ENCODE measurements at regions not wholly inside any gene's neighbourhood (a gene's known extent, or its start where the extent isn't known, plus 50 kb on each side); places are given as distances from the start of the nearest gene placed in this dataset.

- TF ChIP-seq ATF2 (tag by site-specific recombination; IDR thresholded peaks at IDR 0.05; ENCODE audit: low read depth) (no peak), IKZF3 (tag by site-specific recombination; IDR thresholded peaks at IDR 0.05) (no peak), CTCF (tag by site-specific recombination; IDR thresholded peaks at IDR 0.05) (no peak), YY1 (tag by site-specific recombination; IDR thresholded peaks at IDR 0.05) (no peak), ZNF677 (tag by site-specific recombination; IDR thresholded peaks at IDR 0.05) (no peak), ZNF629 (tag by site-specific recombination; IDR thresholded peaks at IDR 0.05) (no peak), GLI4 (tag by site-specific recombination; IDR thresholded peaks at IDR 0.05) (no peak)
These were observed 951.3 kb upstream of the PRR20A start for GRCh38 chr13:56189439-56189838.
